Neural cell (in vitro differentiated cells): ENCODE measurements at regions not wholly inside any gene's neighbourhood (a gene's known extent, or its start where the extent isn't known, plus 50 kb on each side); places are given as distances from the start of the nearest gene placed in this dataset.

Experiments
- H2AFZ ChIP-seq: fragments of 200-600, 300-800 bp; sonication (generic), shearing (Covaris generic); 2 replicates; pipeline ENCODE4 v1.6.0; 2014; ENCODE audit warnings: low read depth, mild to moderate bottlenecking, antibody characterized with exemption, low read length, moderate library complexity
- H3F3A ChIP-seq: fragments of 200-600 bp; shearing (Covaris generic); 2 replicates; pipeline ENCODE4 v1.6.1; 2016; ENCODE audit warnings: mild to moderate bottlenecking, moderate library complexity, mixed read lengths, antibody characterized with exemption, low read length; ENCODE audit not compliant: insufficient read depth, poor library complexity, severe bottlenecking
- H3K27ac ChIP-seq: fragments of 200-600, 300-800 bp; sonication (generic), shearing (Covaris generic); 2 replicates; pipeline ENCODE4 v1.5.1; 2014; ENCODE audit warnings: mild to moderate bottlenecking, low read length, moderate library complexity
- H3K27me3 ChIP-seq: fragments of 300-800, 200-600 bp; sonication (generic), shearing (Covaris generic); 2 replicates; pipeline ENCODE4 v1.6.0; 2014; ENCODE audit warnings: mild to moderate bottlenecking, low read depth, low read length, moderate library complexity; ENCODE audit not compliant: insufficient read depth
- H3K36me3 ChIP-seq: fragments of 300-800, 200-600 bp; sonication (generic), shearing (Covaris generic); 2 replicates; pipeline ENCODE4 v1.5.1; 2014; ENCODE audit warnings: mild to moderate bottlenecking, antibody characterized with exemption, low read length, moderate library complexity; ENCODE audit not compliant: insufficient read depth
- H3K4me2 ChIP-seq: fragments of 300-800, 200-600 bp; sonication (generic), shearing (Covaris generic); 2 replicates; pipeline ENCODE4 v1.6.0; 2014; ENCODE audit warnings: mild to moderate bottlenecking, low read length
- H3K4me3 ChIP-seq: fragments of 300-800, 200-600 bp; sonication (generic), shearing (Covaris generic); 2 replicates; pipeline ENCODE4 v1.5.1; 2014; ENCODE audit warnings: mild to moderate bottlenecking, low read length, moderate library complexity
- H3K79me2 ChIP-seq: fragments of 200-600 bp; shearing (Covaris generic); replicated peaks from 2 replicates; pipeline ENCODE4 v1.6.0; 2014; ENCODE audit warnings: mild to moderate bottlenecking, low read length, moderate library complexity; ENCODE audit not compliant: insufficient read depth
- H3K9ac ChIP-seq: fragments of 300-800, 200-600 bp; sonication (generic), shearing (Covaris generic); 2 replicates; pipeline ENCODE4 v1.6.1; 2016; ENCODE audit warnings: mild to moderate bottlenecking, low read length, mixed read lengths
- H3K9me2 ChIP-seq: fragments of 200-600 bp; shearing (Covaris generic); 2 replicates; pipeline ENCODE4 v1.6.1; 2016; ENCODE audit warnings: mild to moderate bottlenecking, low read length, mixed read lengths; ENCODE audit not compliant: insufficient read depth
- H3K9me3 ChIP-seq: fragments of 200-600, 300-800 bp; sonication (generic), shearing (Covaris generic); 2 replicates; pipeline ENCODE4 v1.6.1; 2016; ENCODE audit warnings: mild to moderate bottlenecking, mixed run types, low read length, moderate library complexity, mixed read lengths
- H4K20me1 ChIP-seq: fragments of 200-600 bp; shearing (Covaris generic); 2 replicates; pipeline ENCODE4 v1.6.1; 2016; ENCODE audit warnings: mild to moderate bottlenecking, mixed run types; ENCODE audit not compliant: insufficient read depth
- EP300 ChIP-seq: fragments of 450-650 bp; conservative IDR thresholded peaks from 2 replicates; pipeline ENCODE4 v1.6.1; 2014; ENCODE audit warnings: antibody characterized with exemption, mild to moderate bottlenecking, moderate library complexity; ENCODE audit not compliant: poor library complexity, severe bottlenecking
- EZH2 ChIP-seq: fragments of 200-600, 300-800 bp; shearing (Covaris generic), sonication (generic); IDR thresholded peaks from 2 replicates; pipeline ENCODE4 v1.6.1; 2014; ENCODE audit warnings: antibody characterized with exemption, low read length, borderline replicate concordance, mild to moderate bottlenecking; ENCODE audit not compliant: insufficient read depth, poor library complexity, severe bottlenecking
- MXI1 ChIP-seq: fragments of 450-650 bp; conservative IDR thresholded peaks from 2 replicates; pipeline ENCODE4 v1.6.1; 2014; ENCODE audit warnings: antibody characterized with exemption, mild to moderate bottlenecking; ENCODE audit not compliant: poor library complexity, severe bottlenecking
- POLR2AphosphoS5 ChIP-seq: IDR thresholded peaks from 2 replicates; pipeline ENCODE4 v1.6.1; 2012
- RAD21 ChIP-seq: fragments of 450-650 bp; conservative IDR thresholded peaks from 2 replicates; pipeline ENCODE4 v1.6.1; 2014; ENCODE audit warnings: antibody characterized with exemption, mild to moderate bottlenecking, moderate library complexity
- REST ChIP-seq: IDR thresholded peaks from 2 replicates; pipeline ENCODE4 v1.6.1; 2012; ENCODE audit warnings: borderline replicate concordance
- SMC3 ChIP-seq: fragments of 450-650 bp; conservative IDR thresholded peaks from 2 replicates; pipeline ENCODE4 v1.6.1; 2014; ENCODE audit warnings: antibody characterized with exemption, mild to moderate bottlenecking, moderate library complexity; ENCODE audit not compliant: poor library complexity
- TAF1 ChIP-seq: IDR thresholded peaks from 2 replicates; pipeline ENCODE4 v1.6.1; 2012; ENCODE audit warnings: low read depth
- TF ChIP-seq, protein P1 (sequence below): fragments of 450-650 bp; IDR thresholded peaks from 2 replicates; pipeline ENCODE4 v1.5.1; 2014; ENCODE audit warnings: antibody characterized with exemption, mild to moderate bottlenecking, moderate library complexity; ENCODE audit not compliant: poor library complexity, severe bottlenecking

GRCh38 chr10:9228771-9229170 lies 1174.3 kb downstream of the GATA3 start:
- H3K27me3 ChIP-seq, result no peaks in the 10 kb centered on the region
- no peak overlapping the region for H2AFZ ChIP-seq
- no peak overlapping the region for H3K27ac ChIP-seq
- no peak overlapping the region for H3K9ac ChIP-seq
- H3K4me3 ChIP-seq, result no peak overlapping the region
- no peaks in the 10 kb centered on the region for H3K9me3 ChIP-seq
- TF ChIP-seq EP300 (no peak), EZH2 (no peak), MXI1 (no peak), POLR2AphosphoS5 (no peak), REST (no peak), SMC3 (no peak), TAF1 (no peak), RAD21 (no peak)
- TF ChIP-seq, protein P1, sequence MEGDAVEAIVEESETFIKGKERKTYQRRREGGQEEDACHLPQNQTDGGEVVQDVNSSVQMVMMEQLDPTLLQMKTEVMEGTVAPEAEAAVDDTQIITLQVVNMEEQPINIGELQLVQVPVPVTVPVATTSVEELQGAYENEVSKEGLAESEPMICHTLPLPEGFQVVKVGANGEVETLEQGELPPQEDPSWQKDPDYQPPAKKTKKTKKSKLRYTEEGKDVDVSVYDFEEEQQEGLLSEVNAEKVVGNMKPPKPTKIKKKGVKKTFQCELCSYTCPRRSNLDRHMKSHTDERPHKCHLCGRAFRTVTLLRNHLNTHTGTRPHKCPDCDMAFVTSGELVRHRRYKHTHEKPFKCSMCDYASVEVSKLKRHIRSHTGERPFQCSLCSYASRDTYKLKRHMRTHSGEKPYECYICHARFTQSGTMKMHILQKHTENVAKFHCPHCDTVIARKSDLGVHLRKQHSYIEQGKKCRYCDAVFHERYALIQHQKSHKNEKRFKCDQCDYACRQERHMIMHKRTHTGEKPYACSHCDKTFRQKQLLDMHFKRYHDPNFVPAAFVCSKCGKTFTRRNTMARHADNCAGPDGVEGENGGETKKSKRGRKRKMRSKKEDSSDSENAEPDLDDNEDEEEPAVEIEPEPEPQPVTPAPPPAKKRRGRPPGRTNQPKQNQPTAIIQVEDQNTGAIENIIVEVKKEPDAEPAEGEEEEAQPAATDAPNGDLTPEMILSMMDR, result no peak
- H3K79me2 ChIP-seq, result no peaks in the 10 kb centered on the region
- H3K36me3 ChIP-seq, result no peaks in the 10 kb centered on the region
- no peaks in the 10 kb centered on the region for H3K9me2 ChIP-seq
- H3F3A ChIP-seq, result no peaks in the 10 kb centered on the region
- no peaks in the 10 kb centered on the region for H4K20me1 ChIP-seq
- no peak overlapping the region for H3K4me2 ChIP-seq

GRCh38 chr10:9229702-9230244 lies 1175.3 kb downstream of the GATA3 start:
- H4K20me1 ChIP-seq, result no peaks in the 10 kb centered on the region
- H2AFZ ChIP-seq, result no peak overlapping the region
- H3K79me2 ChIP-seq, result no peaks in the 10 kb centered on the region
- no peaks in the 10 kb centered on the region for H3K9me2 ChIP-seq
- H3K4me3 ChIP-seq, result no peak overlapping the region
- no peaks in the 10 kb centered on the region for H3K27me3 ChIP-seq
- H3K4me2 ChIP-seq, result no peak overlapping the region
- H3K36me3 ChIP-seq, result no peaks in the 10 kb centered on the region
- no peak overlapping the region for H3K9ac ChIP-seq
- no peak overlapping the region for H3K27ac ChIP-seq
- H3F3A ChIP-seq, result no peaks in the 10 kb centered on the region
- no peak for TF ChIP-seq REST
- TF ChIP-seq RAD21, result no peak
- no peak for TF ChIP-seq TAF1
- no peak for TF ChIP-seq SMC3
- TF ChIP-seq EP300, result no peak
- TF ChIP-seq EZH2, result no peak
- no peak for TF ChIP-seq MXI1
- TF ChIP-seq, protein P1, result no peak
- TF ChIP-seq POLR2AphosphoS5, result no peak
- H3K9me3 ChIP-seq, result no peaks in the 10 kb centered on the region
